Transverse colon (tissue), 4 donors: ENCODE measurements at regions not wholly inside any gene's neighbourhood (a gene's known extent, or its start where the extent isn't known, plus 50 kb on each side); places are given as distances from the start of the nearest gene placed in this dataset.

Experiments used
- DNase-seq: peaks from one replicate; pipeline ENCODE4 v3.0.0-alpha.2; 2019
- H3K27ac ChIP-seq, 4 donors: fragments of 200-600 bp; sonication (generic); 2 replicates each; pipeline ENCODE4 v1.5.1; 2016 to 2018; ENCODE audit warnings: inconsistent platforms in 4 of 4
- H3K27me3 ChIP-seq: fragments of 200-600 bp; sonication (generic); 2 replicates; pipeline ENCODE4 v1.5.1; 2017; ENCODE audit warnings: inconsistent platforms
- H3K36me3 ChIP-seq, 4 donors: fragments of 200-600 bp; sonication (generic); 2 replicates each; pipeline ENCODE4 v1.5.1; 2017 to 2019; ENCODE audit warnings: inconsistent platforms in 4 of 4
- H3K4me1 ChIP-seq, 4 donors: fragments of 200-600 bp; sonication (generic); 2 replicates each; pipeline ENCODE4 v1.5.1; 2017 to 2020; ENCODE audit warnings: inconsistent platforms in 4 of 4
- H3K4me3 ChIP-seq, 4 donors: fragments of 200-600 bp; sonication (generic); 1 replicate in 1 of 4; 2 replicates in 3 of 4; pipeline versions ENCODE4 v1.5.1 to v1.6.1; 2017 to 2019; ENCODE audit warnings: inconsistent platforms in 4 of 4
- H3K9me3 ChIP-seq, 2 donors: fragments of 200-600 bp; sonication (generic); 2 replicates each; pipeline ENCODE4 v1.5.1; 2017 to 2019; ENCODE audit warnings: inconsistent platforms in 2 of 2
- EP300 ChIP-seq: sonication (generic); formaldehyde crosslinking; IDR thresholded peaks from one replicate; pipeline ENCODE4 v1.6.1; 2017; ENCODE audit warnings: antibody characterized with exemption, low read depth
- POLR2A ChIP-seq: fragments of 450-650 bp; IDR thresholded peaks from one replicate; pipeline ENCODE4 v1.6.1; 2016; ENCODE audit warnings: antibody characterized with exemption, mild to moderate bottlenecking, moderate library complexity
- POLR2AphosphoS5 ChIP-seq, 3 donors: sonication (generic); formaldehyde crosslinking; IDR thresholded peaks; one replicate each; pipeline ENCODE4 v1.6.1; 2016; ENCODE audit warnings: antibody characterized with exemption in 3 of 3
- WGBS, 2 donors: methylation state at CpG; one replicate each; pipeline ENCODE4 v1.1.5; 2018; ENCODE audit warnings: low coverage in 1 of 2; 5-methylcytosine and 5-hydroxymethylcytosine counted together
- in situ Hi-C, 4 donors: fragments of 200-750 bp; cut with MboI; loops; one replicate each; pipeline versions ENCODE4 v1.15.0 to v1.15.1; 2017; ENCODE audit warnings: low sequenced_read_pairs in 3 of 4, low pct_ligation_motif_present in 1 of 4, low pct_unique_long_range_greater_than_20kb in 1 of 4
- intact Hi-C: fragments of 100-400 bp; cut with DNase I; formaldehyde crosslinking; loops from one replicate; pipeline ENCODE4 v1.15.1; 2023; ENCODE audit warnings: low total_unique reads
- TF ChIP-seq, protein P1 (sequence below), 5 experiments: fragments of 200-600 bp in 3 of 5; fragments of 450-650 bp in 2 of 5; sonication (generic) in 3 of 5; IDR thresholded peaks; 1 replicate in 2 of 5; 2 replicates in 3 of 5; pipeline ENCODE4 v1.5.1; 2016 to 2017; ENCODE audit warnings: antibody characterized with exemption in 5 of 5, inconsistent platforms in 3 of 5, mild to moderate bottlenecking in 2 of 5, moderate library complexity in 1 of 5

GRCh38 chr15:94855409-94856266, 624.3 kb downstream of the MCTP2 start:
- intact Hi-C loops (no loop called here), in situ Hi-C loops (no loop called here)
- H3K4me1 ChIP-seq, result peaks cover 0 to 19% (median 5%) of the 10 kb centered on the region in 4 donors
- TF ChIP-seq POLR2A (no peak), POLR2AphosphoS5 (IDR thresholded peaks at IDR 0.05) (no peak), EP300 (no peak)
- TF ChIP-seq, protein P1, sequence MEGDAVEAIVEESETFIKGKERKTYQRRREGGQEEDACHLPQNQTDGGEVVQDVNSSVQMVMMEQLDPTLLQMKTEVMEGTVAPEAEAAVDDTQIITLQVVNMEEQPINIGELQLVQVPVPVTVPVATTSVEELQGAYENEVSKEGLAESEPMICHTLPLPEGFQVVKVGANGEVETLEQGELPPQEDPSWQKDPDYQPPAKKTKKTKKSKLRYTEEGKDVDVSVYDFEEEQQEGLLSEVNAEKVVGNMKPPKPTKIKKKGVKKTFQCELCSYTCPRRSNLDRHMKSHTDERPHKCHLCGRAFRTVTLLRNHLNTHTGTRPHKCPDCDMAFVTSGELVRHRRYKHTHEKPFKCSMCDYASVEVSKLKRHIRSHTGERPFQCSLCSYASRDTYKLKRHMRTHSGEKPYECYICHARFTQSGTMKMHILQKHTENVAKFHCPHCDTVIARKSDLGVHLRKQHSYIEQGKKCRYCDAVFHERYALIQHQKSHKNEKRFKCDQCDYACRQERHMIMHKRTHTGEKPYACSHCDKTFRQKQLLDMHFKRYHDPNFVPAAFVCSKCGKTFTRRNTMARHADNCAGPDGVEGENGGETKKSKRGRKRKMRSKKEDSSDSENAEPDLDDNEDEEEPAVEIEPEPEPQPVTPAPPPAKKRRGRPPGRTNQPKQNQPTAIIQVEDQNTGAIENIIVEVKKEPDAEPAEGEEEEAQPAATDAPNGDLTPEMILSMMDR (IDR thresholded peaks at IDR 0.05), result no peak
- H3K4me3 ChIP-seq, result no peak overlapping the region
- WGBS, 2 donors, result 92 to 96% methylated on average over 22 to 48 of the region's 49 CpGs
- no peaks in the 10 kb centered on the region for H3K36me3 ChIP-seq
- H3K9me3 ChIP-seq, result no peaks in the 10 kb centered on the region
- H3K27me3 ChIP-seq, result no peaks in the 10 kb centered on the region
- H3K27ac ChIP-seq, result no peak overlapping the region
- DNase-seq, result no peak

- peaks cover 0 to 19% (median 5%) of the 10 kb centered on the region in 4 donors for H3K4me1 ChIP-seq
- DNase-seq, result no peak
- no peaks in the 10 kb centered on the region for H3K36me3 ChIP-seq
- no peak overlapping the region for H3K27ac ChIP-seq
- WGBS, 2 donors, result 90% methylated on average over 50 of the region's 50 CpGs; no CpG with 5 or more reads in 1 of the 2 donors
- H3K27me3 ChIP-seq, result no peaks in the 10 kb centered on the region
- TF ChIP-seq, protein P1 (IDR thresholded peaks at IDR 0.05), result no peak
- TF ChIP-seq POLR2A, result no peak
- no peak for TF ChIP-seq POLR2AphosphoS5 (IDR thresholded peaks at IDR 0.05)
- TF ChIP-seq EP300, result no peak
- intact Hi-C loops, result no loop called here
- in situ Hi-C loops, result no loop called here
- no peaks in the 10 kb centered on the region for H3K9me3 ChIP-seq
- no peak overlapping the region for H3K4me3 ChIP-seq
These were observed 625.0 kb downstream of the MCTP2 start for GRCh38 chr15:94856267-94856854.

- intact Hi-C loops (no loop called here), in situ Hi-C loops (no loop called here)
- no peaks in the 10 kb centered on the region for H3K36me3 ChIP-seq
- TF ChIP-seq POLR2AphosphoS5 (IDR thresholded peaks at IDR 0.05), result no peak
- TF ChIP-seq, protein P1 (IDR thresholded peaks at IDR 0.05), result no peak
- TF ChIP-seq EP300, result no peak
- TF ChIP-seq POLR2A, result no peak
- no peaks in the 10 kb centered on the region for H3K9me3 ChIP-seq
- no peak for DNase-seq
- H3K4me3 ChIP-seq, result no peak overlapping the region
- 86 to 96% methylated on average over 4 of the region's 4 CpGs for WGBS, 2 donors
- peaks cover 0 to 19% (median 5%) of the 10 kb centered on the region in 4 donors for H3K4me1 ChIP-seq
- H3K27me3 ChIP-seq, result no peaks in the 10 kb centered on the region
- H3K27ac ChIP-seq, result no peak overlapping the region
These were observed 626.1 kb downstream of the MCTP2 start for GRCh38 chr15:94857466-94857865.

DNA sequence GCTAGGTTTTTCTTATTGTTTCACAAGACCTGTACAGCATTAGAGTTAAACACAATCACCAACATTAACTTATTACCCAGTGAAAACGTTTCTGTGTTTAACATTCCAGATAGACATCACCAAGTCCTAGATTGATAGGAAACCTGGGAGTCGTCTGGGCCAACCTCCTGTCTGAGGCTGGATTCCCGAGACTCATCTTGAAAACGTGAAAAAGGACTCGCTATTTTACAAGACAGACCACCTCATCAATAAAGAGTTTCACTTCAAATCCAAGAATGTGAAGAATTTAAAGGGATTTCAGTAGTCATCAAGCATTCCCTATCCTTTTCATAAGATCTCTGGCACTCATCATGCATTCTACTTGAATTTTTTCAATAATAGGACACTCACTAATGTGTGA, 626.6 kb downstream of the MCTP2 start:
- in situ Hi-C loops (no loop called here), intact Hi-C loops (no loop called here)
- DNase-seq, result no peak
- H3K4me1 ChIP-seq, result peaks cover 0 to 19% (median 5%) of the 10 kb centered on the region in 4 donors
- no peak for TF ChIP-seq EP300
- WGBS, 2 donors, result 42 to 57% methylated on average over 2 to 4 of the region's 5 CpGs
- no peaks in the 10 kb centered on the region for H3K9me3 ChIP-seq
- no peaks in the 10 kb centered on the region for H3K27me3 ChIP-seq
- H3K36me3 ChIP-seq, result no peaks in the 10 kb centered on the region
- H3K4me3 ChIP-seq, result no peak overlapping the region
- no peak overlapping the region for H3K27ac ChIP-seq
